WERI-Rb-1 (cell line): ENCODE measurements at regions not wholly inside any gene's neighbourhood (a gene's known extent, or its start where the extent isn't known, plus 50 kb on each side); places are given as distances from the start of the nearest gene placed in this dataset.

ENCODE experiments used
- DNase-seq: peaks from one replicate; pipeline ENCODE4 v3.0.0-alpha.2; 2020
- H3K27ac ChIP-seq: fragments of 250-450 bp; sonication (Bioruptor Pico); 2 replicates; pipeline ENCODE4 v1.5.1; 2020; ENCODE audit warnings: mild to moderate bottlenecking, moderate library complexity
- H3K27me3 ChIP-seq: fragments of 250-450 bp; sonication (Bioruptor Pico); 2 replicates; pipeline ENCODE4 v1.5.1; 2021; ENCODE audit warnings: mild to moderate bottlenecking, low read depth, moderate library complexity; ENCODE audit not compliant: insufficient read depth, severe bottlenecking
- H3K36me3 ChIP-seq: fragments of 250-450 bp; sonication (Bioruptor Pico); 2 replicates; pipeline ENCODE4 v1.5.1; 2020; ENCODE audit warnings: mild to moderate bottlenecking, moderate library complexity
- H3K4me3 ChIP-seq: 2 replicates; pipeline ENCODE4 v1.5.1; 2011; ENCODE audit warnings: low read depth, mild to moderate bottlenecking, control low read depth, low read length
- H3K9me3 ChIP-seq: fragments of 250-450 bp; sonication (Bioruptor Pico); 2 replicates; pipeline ENCODE4 v1.5.1; 2021; ENCODE audit warnings: mild to moderate bottlenecking, moderate library complexity; ENCODE audit not compliant: severe bottlenecking
- TF ChIP-seq, protein P1 (sequence below): IDR thresholded peaks from 2 replicates; pipeline ENCODE4 v1.5.1; 2011; ENCODE audit warnings: low read depth, mild to moderate bottlenecking, control low read depth, inconsistent platforms, low read length

DNA sequence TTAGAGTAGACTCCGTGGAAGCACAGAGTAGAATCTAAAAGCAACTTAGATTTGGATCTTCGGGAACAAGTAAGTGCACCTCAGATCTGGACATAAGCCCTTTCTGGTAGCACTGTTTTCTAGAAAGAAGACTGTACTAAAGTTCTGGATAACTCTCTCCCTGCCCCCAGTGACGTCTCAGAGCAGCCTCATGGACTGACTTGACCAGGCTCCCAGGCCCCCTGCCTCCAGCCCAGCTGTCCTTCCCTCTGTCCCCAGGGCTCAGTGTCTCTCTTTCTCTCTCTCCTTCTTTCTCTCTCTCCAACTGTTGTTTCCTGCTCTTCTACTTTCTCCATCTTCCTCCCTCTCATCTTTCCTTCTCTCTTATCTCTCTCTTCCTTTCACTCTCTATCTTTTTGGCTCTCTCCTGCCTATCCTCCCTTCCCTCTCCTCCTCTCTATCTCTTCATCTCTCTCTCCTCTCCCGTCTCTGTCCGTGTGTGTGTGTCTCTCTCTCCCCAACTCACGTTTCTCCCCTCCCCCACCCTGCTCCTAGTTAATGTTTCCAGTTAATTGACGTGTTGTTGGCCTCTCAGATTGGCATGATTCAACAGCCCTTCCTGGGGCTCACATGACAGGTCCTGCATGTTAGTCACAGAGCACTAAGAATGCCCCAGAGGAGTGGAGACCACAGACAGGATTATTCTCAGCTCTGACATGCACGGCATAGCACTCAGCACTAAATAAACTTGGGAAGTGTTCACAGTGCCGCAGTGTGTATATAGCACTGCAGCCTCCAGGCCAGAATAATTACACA lies 180.4 kb upstream of the FOXQ1 start:
- TF ChIP-seq, protein P1, sequence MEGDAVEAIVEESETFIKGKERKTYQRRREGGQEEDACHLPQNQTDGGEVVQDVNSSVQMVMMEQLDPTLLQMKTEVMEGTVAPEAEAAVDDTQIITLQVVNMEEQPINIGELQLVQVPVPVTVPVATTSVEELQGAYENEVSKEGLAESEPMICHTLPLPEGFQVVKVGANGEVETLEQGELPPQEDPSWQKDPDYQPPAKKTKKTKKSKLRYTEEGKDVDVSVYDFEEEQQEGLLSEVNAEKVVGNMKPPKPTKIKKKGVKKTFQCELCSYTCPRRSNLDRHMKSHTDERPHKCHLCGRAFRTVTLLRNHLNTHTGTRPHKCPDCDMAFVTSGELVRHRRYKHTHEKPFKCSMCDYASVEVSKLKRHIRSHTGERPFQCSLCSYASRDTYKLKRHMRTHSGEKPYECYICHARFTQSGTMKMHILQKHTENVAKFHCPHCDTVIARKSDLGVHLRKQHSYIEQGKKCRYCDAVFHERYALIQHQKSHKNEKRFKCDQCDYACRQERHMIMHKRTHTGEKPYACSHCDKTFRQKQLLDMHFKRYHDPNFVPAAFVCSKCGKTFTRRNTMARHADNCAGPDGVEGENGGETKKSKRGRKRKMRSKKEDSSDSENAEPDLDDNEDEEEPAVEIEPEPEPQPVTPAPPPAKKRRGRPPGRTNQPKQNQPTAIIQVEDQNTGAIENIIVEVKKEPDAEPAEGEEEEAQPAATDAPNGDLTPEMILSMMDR: no peak
- H3K4me3 ChIP-seq: no peak overlapping the region
- no peaks in the 10 kb centered on the region for H3K36me3 ChIP-seq
- no peaks in the 10 kb centered on the region for H3K9me3 ChIP-seq
- peak overlapping the region; percentile 35; the same call in 1 of the 2 replicates for H3K27ac ChIP-seq
- no peaks in the 10 kb centered on the region for H3K27me3 ChIP-seq
- DNase-seq: peak; percentile 46

GRCh38 chr6:1130709-1131108 lies 181.2 kb upstream of the FOXQ1 start:
- H3K27me3 ChIP-seq: no peaks in the 10 kb centered on the region
- no peak overlapping the region for H3K4me3 ChIP-seq
- no peak overlapping the region for H3K27ac ChIP-seq
- no peaks in the 10 kb centered on the region for H3K36me3 ChIP-seq
- TF ChIP-seq, protein P1: no peak
- no peak for DNase-seq
- H3K9me3 ChIP-seq: no peaks in the 10 kb centered on the region

DNA sequence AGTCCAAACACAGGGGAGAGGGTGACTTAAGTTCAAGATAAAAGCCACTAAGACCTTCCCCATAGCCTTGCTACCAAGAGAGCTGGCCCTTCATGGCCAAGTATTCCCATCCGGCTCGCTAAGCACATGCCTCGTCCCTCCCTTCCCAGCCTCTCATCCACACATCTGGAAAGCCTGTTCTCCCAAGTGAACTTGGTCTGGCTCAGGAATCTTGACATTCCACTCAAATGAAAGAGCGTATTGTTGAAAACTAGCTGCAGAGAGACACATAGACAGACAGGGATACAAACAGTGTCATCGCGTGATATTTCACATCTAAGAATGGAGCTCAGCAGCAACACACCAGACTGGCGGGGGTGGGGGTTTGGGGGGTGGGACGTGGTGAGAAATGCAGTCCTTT lies 182.8 kb upstream of the FOXQ1 start:
- no peaks in the 10 kb centered on the region for H3K27me3 ChIP-seq
- H3K9me3 ChIP-seq: no peaks in the 10 kb centered on the region
- no peaks in the 10 kb centered on the region for H3K36me3 ChIP-seq
- no peak overlapping the region for H3K27ac ChIP-seq
- no peak overlapping the region for H3K4me3 ChIP-seq
- no peak for DNase-seq
- TF ChIP-seq, protein P1: no peak

DNA sequence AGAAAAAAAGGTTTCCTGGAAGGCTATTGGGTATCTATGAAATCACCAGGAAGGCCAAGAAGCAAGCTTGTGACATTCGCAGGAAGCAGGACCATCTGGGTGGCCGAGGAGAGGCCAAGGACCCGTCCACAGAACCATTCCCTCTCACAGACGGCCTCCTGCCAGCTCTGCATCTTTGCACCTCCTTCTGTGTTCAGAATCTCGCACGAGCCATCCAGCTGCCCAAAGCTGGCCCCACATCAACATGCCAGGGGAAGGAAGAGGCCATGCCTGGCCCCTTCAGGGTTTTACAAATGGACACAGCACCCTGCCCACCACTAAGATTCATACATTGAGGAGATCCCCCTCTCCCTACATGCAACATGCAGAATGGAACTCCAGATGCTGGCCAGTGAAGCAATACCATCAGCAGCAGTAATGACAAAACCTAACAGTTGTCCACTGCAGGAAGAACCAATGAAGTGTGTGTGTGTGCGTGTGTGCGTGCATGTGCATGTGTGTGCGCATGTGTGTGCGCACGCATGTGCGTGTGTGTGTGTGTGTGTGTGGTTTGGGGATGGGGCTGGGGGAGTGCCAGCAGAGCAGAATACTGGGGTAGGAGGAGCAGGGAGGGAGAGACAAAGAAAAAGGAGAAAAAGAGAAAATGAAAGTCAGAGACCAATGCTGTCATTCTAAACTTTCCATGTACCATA lies 184.2 kb upstream of the FOXQ1 start:
- Histone ChIP-seq H3K36me3 (no peaks in the 10 kb centered on the region), H3K4me3 (no peak overlapping the region), H3K27ac (no peak overlapping the region), H3K9me3 (no peaks in the 10 kb centered on the region), H3K27me3 (no peaks in the 10 kb centered on the region)
- no peak for DNase-seq
- TF ChIP-seq, protein P1: no peak

DNA sequence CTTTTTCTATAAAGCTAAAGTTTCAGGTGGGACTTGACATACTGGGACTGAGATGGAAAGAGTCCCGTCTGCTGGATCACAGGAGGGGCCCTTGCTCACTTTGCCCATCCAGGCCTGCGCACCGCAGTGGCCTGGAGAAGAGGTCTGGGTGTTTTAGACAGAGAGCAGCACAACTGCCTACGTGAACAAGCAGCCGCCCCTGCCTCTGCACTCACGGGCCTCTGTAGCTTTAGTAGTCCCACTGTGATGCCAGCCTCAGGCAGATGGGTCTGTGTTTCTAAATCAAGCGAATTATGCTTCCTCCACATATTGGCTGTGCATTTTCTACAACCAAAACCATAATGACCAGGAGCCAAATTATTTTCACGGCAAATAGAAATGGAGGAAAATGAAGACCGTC lies 184.8 kb upstream of the FOXQ1 start:
- no peaks in the 10 kb centered on the region for H3K9me3 ChIP-seq
- H3K27me3 ChIP-seq: no peaks in the 10 kb centered on the region
- no peaks in the 10 kb centered on the region for H3K36me3 ChIP-seq
- DNase-seq: no peak
- H3K27ac ChIP-seq: no peak overlapping the region
- H3K4me3 ChIP-seq: no peak overlapping the region
- TF ChIP-seq, protein P1: no peak

GRCh38 chr6:1126036-1126435 lies 185.9 kb upstream of the FOXQ1 start:
- Histone ChIP-seq H3K9me3 (no peaks in the 10 kb centered on the region), H3K4me3 (no peak overlapping the region), H3K36me3 (no peaks in the 10 kb centered on the region), H3K27me3 (no peaks in the 10 kb centered on the region), H3K27ac (no peak overlapping the region)
- TF ChIP-seq, protein P1: no peak
- DNase-seq: no peak
